GM12892 (cell line): ENCODE measurements at regions not wholly inside any gene's neighbourhood (a gene's known extent, or its start where the extent isn't known, plus 50 kb on each side); places are given as distances from the start of the nearest gene placed in this dataset.

Source experiments
- POLR2A ChIP-seq: IDR thresholded peaks from 2 replicates; pipeline ENCODE4 v1.6.1; 2011; ENCODE audit warnings: low read depth, low read length, control low read depth
- POLR2AphosphoS5 ChIP-seq: IDR thresholded peaks from 2 replicates; pipeline ENCODE4 v1.6.1; 2011; ENCODE audit warnings: low read depth, low read length, control low read depth
- TAF1 ChIP-seq: IDR thresholded peaks from 2 replicates; pipeline ENCODE4 v1.6.1; 2011; ENCODE audit warnings: low read depth, mild to moderate bottlenecking, control low read depth, low read length, borderline replicate concordance

DNA sequence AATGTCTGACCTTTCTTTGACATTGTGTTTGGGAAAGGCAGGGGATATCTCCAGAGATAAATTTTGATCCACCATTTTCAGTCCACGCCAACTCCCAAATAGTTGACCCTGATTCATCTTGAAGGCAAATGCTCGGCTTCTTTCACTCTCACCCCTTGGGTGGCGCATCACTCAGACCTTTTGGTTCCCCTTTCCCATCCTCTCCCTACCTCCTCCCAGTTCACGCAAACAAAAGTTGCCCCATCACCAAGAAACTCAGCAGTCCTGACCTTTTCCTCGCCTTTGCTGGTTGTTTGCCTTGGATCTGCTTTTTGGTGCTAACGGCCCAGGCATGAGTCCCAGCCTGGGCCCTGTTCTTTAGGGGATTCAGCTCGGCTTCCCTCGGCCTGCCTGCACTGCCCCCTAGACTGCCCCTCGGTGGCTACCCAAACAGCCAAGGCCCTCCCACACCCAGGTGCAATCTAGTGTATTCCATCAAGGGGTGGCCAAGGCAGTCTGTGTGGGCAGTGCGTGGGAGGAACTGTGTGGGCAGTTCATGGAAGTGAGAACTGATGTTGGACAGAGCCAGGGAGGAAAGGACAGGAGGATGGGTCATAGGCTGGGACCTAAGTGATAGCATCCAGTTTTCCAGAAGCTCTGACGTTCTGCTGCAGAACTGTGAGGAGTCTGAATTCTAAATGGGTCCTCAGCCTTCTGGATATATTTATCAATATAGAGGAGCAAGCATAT is 255.7 kb downstream of the DLEU7 start:
- TF ChIP-seq POLR2A: no peak
- TF ChIP-seq TAF1: no peak
- TF ChIP-seq POLR2AphosphoS5: no peak
